H1 (cell line): ENCODE measurements at regions not wholly inside any gene's neighbourhood (a gene's known extent, or its start where the extent isn't known, plus 50 kb on each side); places are given as distances from the start of the nearest gene placed in this dataset.

ENCODE experiments used
- EGR1 ChIP-seq: IDR thresholded peaks from 2 replicates; pipeline ENCODE4 v1.6.1; 2011; ENCODE audit warnings: low read depth, low read length, borderline replicate concordance
- EP300 ChIP-seq, 2 experiments: IDR thresholded peaks; 1 replicate in 1 of 2; 2 replicates in 1 of 2; pipeline ENCODE4 v1.6.1; 2011 to 2012; ENCODE audit warnings: low read depth in 2 of 2, low read length in 2 of 2, mild to moderate bottlenecking in 2 of 2, borderline replicate concordance in 1 of 2, inconsistent platforms in 1 of 2, moderate library complexity in 1 of 2
- HDAC2 ChIP-seq, 2 experiments: fragments of 300-600 bp in 1 of 2; sonication (generic) in 1 of 2; IDR thresholded peaks; 2 replicates each; pipeline ENCODE4 v1.6.1; 2011 to 2012; ENCODE audit warnings: low read depth in 2 of 2, low read length in 2 of 2, mild to moderate bottlenecking in 2 of 2, moderate library complexity in 2 of 2, borderline replicate concordance in 1 of 2, inconsistent platforms in 1 of 2
- PHF8 ChIP-seq: fragments of 200-600 bp; sonication (generic); conservative IDR thresholded peaks from 2 replicates; pipeline ENCODE4 v1.7.1; 2012; ENCODE audit warnings: low read depth, mild to moderate bottlenecking, inconsistent platforms, low read length, moderate library complexity
- POLR2A ChIP-seq, 2 experiments: IDR thresholded peaks; 1 replicate in 1 of 2; 2 replicates in 1 of 2; pipeline ENCODE4 v1.6.1; 2011; ENCODE audit warnings: low read depth in 2 of 2, low read length in 2 of 2, mild to moderate bottlenecking in 2 of 2; ENCODE audit errors: control extremely low read depth in 1 of 2
- TEAD4 ChIP-seq: IDR thresholded peaks from 2 replicates; pipeline ENCODE4 v1.6.1; 2012; ENCODE audit warnings: low read depth, low read length, inconsistent platforms, mixed read lengths
- YY1 ChIP-seq: IDR thresholded peaks from 2 replicates; pipeline ENCODE4 v1.6.1; 2011; ENCODE audit warnings: low read depth, mild to moderate bottlenecking, low read length
- TF ChIP-seq, protein P1 (sequence below), 3 experiments: IDR thresholded peaks; 1 replicate in 2 of 3; 2 replicates in 1 of 3; pipeline versions ENCODE4 v1.5.1 to v1.6.1; 2011; ENCODE audit warnings: low read length in 3 of 3, mild to moderate bottlenecking in 3 of 3, inconsistent platforms in 2 of 3, low read depth in 1 of 3, moderate library complexity in 1 of 3; ENCODE audit not compliant: insufficient read depth in 1 of 3; ENCODE audit errors: control extremely low read depth in 1 of 3
- TF ChIP-seq, protein P2 (sequence below): IDR thresholded peaks from 2 replicates; pipeline ENCODE4 v1.6.1; 2011; ENCODE audit warnings: low read length, improper control_type of control experiment

DNA sequence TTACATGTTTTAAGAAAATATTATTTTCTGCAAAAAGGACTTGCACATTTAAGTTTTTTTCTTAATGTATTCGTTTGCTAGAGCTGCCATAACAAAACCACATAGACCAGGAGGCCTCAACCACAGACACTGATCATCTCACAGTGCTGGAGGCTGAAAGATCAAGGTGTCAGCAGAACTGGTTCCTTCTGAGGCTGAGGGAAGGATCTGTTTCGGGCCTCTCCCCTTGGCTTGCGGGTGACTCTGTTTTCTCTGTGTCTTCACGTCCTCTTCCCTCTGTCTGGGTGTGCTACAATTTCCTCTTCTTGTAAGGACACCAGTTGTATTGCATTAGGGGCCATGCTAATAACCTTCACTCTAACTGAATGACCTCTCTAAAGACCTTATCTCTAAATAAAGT, 364.2 kb downstream of the IRS2 start:
- TF ChIP-seq YY1 (no peak), EGR1 (no peak), EP300 (IDR thresholded peaks at IDR 0.05; ENCODE audit: borderline replicate concordance in 1 of 2, low read depth in 2 of 2, low read length in 2 of 2) (no peak), PHF8 (no peak), HDAC2 (IDR thresholded peaks at IDR 0.05; ENCODE audit: borderline replicate concordance in 1 of 2, low read depth in 2 of 2, low read length in 2 of 2) (no peak), TEAD4 (no peak), POLR2A (IDR thresholded peaks at IDR 0.05; ENCODE audit: control extremely low read depth in 1 of 2, low read depth in 2 of 2, low read length in 2 of 2) (no peak)
- TF ChIP-seq, protein P1, sequence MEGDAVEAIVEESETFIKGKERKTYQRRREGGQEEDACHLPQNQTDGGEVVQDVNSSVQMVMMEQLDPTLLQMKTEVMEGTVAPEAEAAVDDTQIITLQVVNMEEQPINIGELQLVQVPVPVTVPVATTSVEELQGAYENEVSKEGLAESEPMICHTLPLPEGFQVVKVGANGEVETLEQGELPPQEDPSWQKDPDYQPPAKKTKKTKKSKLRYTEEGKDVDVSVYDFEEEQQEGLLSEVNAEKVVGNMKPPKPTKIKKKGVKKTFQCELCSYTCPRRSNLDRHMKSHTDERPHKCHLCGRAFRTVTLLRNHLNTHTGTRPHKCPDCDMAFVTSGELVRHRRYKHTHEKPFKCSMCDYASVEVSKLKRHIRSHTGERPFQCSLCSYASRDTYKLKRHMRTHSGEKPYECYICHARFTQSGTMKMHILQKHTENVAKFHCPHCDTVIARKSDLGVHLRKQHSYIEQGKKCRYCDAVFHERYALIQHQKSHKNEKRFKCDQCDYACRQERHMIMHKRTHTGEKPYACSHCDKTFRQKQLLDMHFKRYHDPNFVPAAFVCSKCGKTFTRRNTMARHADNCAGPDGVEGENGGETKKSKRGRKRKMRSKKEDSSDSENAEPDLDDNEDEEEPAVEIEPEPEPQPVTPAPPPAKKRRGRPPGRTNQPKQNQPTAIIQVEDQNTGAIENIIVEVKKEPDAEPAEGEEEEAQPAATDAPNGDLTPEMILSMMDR (IDR thresholded peaks at IDR 0.05; ENCODE audit: control extremely low read depth in 1 of 3, insufficient read depth in 1 of 3, low read depth in 1 of 3, low read length in 3 of 3): no peak
- TF ChIP-seq, protein P2, sequence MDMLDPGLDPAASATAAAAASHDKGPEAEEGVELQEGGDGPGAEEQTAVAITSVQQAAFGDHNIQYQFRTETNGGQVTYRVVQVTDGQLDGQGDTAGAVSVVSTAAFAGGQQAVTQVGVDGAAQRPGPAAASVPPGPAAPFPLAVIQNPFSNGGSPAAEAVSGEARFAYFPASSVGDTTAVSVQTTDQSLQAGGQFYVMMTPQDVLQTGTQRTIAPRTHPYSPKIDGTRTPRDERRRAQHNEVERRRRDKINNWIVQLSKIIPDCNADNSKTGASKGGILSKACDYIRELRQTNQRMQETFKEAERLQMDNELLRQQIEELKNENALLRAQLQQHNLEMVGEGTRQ: no peak
